Fibroblast of lung (primary cell): ENCODE measurements at regions not wholly inside any gene's neighbourhood (a gene's known extent, or its start where the extent isn't known, plus 50 kb on each side); places are given as distances from the start of the nearest gene placed in this dataset.
"Not testable (repeated sequence)": the region's sequence is repeated elsewhere in the genome, so short reads cannot be mapped to it uniquely, and the experiment has no call there.

Source experiments
- DNase-seq, 2 donors: peaks; one replicate each; pipeline versions ENCODE4 v3.0.0 to v3.0.0-alpha.2; 2010; ENCODE audit warnings: low read depth in 2 of 2
- H2AFZ ChIP-seq: 2 replicates; pipeline ENCODE4 v1.5.1; 2012; ENCODE audit warnings: low read length, control low read depth, inconsistent platforms
- H3K27ac ChIP-seq: 2 replicates; pipeline ENCODE4 v1.5.1; 2011; ENCODE audit warnings: low read length, control low read depth; ENCODE audit not compliant: insufficient read depth
- H3K27me3 ChIP-seq: 2 replicates; pipeline ENCODE4 v1.5.1; 2011; ENCODE audit warnings: mild to moderate bottlenecking, low read length; ENCODE audit not compliant: control insufficient read depth, insufficient read depth
- H3K36me3 ChIP-seq: 2 replicates; pipeline ENCODE4 v1.5.1; 2011; ENCODE audit warnings: low read length; ENCODE audit not compliant: control insufficient read depth, insufficient read depth
- H3K4me1 ChIP-seq: 2 replicates; pipeline ENCODE4 v1.5.1; 2011; ENCODE audit warnings: low read length; ENCODE audit not compliant: control insufficient read depth, insufficient read depth; ENCODE audit errors: extremely low read depth
- H3K4me2 ChIP-seq: 2 replicates; pipeline ENCODE4 v1.5.1; 2011; ENCODE audit warnings: low read length, control low read depth; ENCODE audit not compliant: insufficient read depth; ENCODE audit errors: extremely low read depth
- H3K4me3 ChIP-seq, 4 experiments: fragments of 200-600 bp in 1 of 4; sonication (generic) in 1 of 4; replicated peaks in 1 of 4; 2 replicates each; pipeline ENCODE4 v1.5.1; 2011 to 2016; ENCODE audit warnings: low read length in 4 of 4, low read depth in 3 of 4, mild to moderate bottlenecking in 3 of 4, control low read depth in 2 of 4, inconsistent platforms in 1 of 4, mixed read lengths in 1 of 4; ENCODE audit not compliant: insufficient read depth in 1 of 4; ENCODE audit errors: control extremely low read depth in 1 of 4
- H3K79me2 ChIP-seq: 2 replicates; pipeline ENCODE4 v1.5.1; 2012; ENCODE audit warnings: mild to moderate bottlenecking, low read length, inconsistent platforms; ENCODE audit not compliant: control insufficient read depth, insufficient read depth
- H3K9ac ChIP-seq: 2 replicates; pipeline ENCODE4 v1.5.1; 2011; ENCODE audit warnings: mild to moderate bottlenecking, low read length, control low read depth; ENCODE audit not compliant: insufficient read depth
- H3K9me3 ChIP-seq: 2 replicates; pipeline ENCODE4 v1.5.1; 2012; ENCODE audit warnings: low read depth, low read length; ENCODE audit not compliant: control insufficient read depth, insufficient read depth
- H4K20me1 ChIP-seq: 2 replicates; pipeline ENCODE4 v1.5.1; 2011; ENCODE audit warnings: low read length; ENCODE audit not compliant: control insufficient read depth, insufficient read depth; ENCODE audit errors: extremely low read depth

DNA sequence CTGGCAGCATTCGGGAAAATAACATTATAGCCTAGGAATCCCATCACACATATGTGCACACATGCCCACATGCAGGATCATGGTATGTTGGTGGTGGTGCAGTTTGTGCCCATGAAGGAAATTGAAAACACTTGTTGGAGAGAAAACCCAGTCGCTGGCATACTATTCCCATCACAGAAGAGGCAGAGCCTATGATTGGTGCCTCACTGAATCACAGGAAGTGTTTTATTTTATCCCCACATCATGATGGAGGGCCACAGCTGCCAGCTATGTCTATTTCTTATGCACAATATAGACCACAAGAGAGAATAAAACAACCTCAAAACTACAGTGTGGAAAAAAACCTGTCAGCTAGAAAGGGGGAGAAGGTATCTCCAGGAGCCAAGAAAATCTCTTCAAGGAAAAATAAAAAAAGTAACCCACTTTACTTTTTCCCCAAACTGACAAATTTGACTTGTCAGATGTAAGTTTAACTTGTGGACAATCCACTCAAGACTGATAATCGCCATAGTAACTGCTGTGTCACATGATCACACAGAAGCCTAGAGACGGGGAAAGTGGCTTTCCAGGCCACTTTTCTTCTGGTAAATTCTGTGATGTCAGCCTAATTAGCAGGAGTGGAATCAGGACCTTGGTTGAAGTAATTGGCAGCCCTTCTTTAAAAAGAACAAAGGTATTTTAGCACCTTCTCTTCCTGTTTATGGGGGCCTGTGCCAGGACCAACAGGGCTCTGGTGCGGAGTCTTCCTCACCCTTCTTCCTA lies 100.0 kb upstream of the PLGLB2 start:
- H3K4me1 ChIP-seq, H3K36me3 ChIP-seq, H2AFZ ChIP-seq, H3K4me2 ChIP-seq, H3K9ac ChIP-seq, H3K79me2 ChIP-seq, H3K27me3 ChIP-seq, H3K4me3 ChIP-seq, H3K27ac ChIP-seq, H3K9me3 ChIP-seq, H4K20me1 ChIP-seq: not testable (repeated sequence)
- peak in 1 of 2 donors; percentile 55 for DNase-seq

DNA sequence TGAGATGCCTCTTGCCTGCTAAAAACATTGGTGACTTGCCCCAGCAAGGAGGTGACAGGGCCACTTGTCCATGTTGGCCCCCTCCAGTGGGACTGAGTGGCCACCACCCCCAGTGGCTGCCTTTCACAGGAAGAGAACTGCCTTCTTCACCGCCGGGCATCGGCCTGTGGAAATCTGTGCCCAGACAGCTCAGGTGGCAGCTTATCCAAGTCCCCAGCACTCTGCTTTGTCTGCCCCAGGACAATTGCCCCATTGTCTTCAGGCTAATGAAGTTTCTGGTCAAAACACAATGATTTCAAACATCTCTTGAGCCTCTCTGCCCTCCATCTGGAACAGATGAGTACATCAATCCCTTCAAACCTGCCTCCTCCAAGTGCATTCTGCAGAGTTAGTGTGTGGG lies 99.1 kb upstream of the PLGLB2 start:
- H3K27me3 ChIP-seq, H3K4me3 ChIP-seq, H3K4me1 ChIP-seq, H4K20me1 ChIP-seq, H2AFZ ChIP-seq, DNase-seq, H3K36me3 ChIP-seq, H3K9me3 ChIP-seq, H3K4me2 ChIP-seq, H3K79me2 ChIP-seq, H3K9ac ChIP-seq, H3K27ac ChIP-seq: not testable (repeated sequence)

DNA sequence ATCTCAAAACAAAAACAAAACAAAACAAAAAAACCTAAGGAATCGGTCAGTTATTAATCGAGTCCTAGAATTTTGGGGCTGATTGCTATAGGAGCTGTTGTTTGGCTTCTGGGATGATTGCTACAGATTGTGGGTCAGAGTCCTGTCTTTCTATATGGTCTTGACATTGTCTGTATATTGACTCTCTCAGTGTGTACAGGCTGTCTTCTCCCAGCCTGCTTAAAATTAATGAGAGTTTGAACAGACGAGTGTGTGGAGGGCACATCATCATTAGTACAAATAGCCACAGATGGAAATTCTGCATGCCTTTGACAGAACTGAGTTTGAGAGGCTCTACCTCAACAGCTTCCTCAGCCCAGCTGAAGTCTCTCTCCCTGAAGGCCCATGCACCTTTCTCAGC lies 98.0 kb upstream of the PLGLB2 start:
- H3K36me3 ChIP-seq, DNase-seq, H3K4me2 ChIP-seq, H3K9me3 ChIP-seq, H3K79me2 ChIP-seq, H3K4me1 ChIP-seq, H3K27me3 ChIP-seq, H2AFZ ChIP-seq, H4K20me1 ChIP-seq, H3K27ac ChIP-seq, H3K9ac ChIP-seq, H3K4me3 ChIP-seq: not testable (repeated sequence)

DNA sequence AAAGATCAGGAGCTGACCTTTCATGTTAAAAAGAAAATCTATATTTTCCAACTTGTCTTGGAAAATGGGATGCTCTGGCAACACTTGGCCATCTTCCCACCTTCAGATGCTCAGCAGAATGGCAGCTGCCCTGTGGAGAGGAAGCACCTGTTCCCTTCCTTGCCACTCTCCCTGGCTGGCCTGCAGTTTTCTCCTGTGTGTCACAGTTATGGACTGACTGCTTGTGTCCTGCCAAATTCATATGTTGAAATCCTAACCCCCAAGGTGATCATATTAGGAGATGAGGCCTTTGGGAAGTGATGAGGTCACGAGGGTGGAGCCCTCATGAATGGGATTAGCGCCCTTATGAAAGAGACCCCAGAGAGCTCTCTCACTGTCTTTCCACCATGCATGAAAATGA lies 97.0 kb upstream of the PLGLB2 start:
- DNase-seq, H3K4me3 ChIP-seq, H4K20me1 ChIP-seq, H3K36me3 ChIP-seq, H3K27ac ChIP-seq, H3K4me1 ChIP-seq, H3K9me3 ChIP-seq, H3K27me3 ChIP-seq, H3K9ac ChIP-seq, H3K4me2 ChIP-seq, H2AFZ ChIP-seq, H3K79me2 ChIP-seq: not testable (repeated sequence)

DNA sequence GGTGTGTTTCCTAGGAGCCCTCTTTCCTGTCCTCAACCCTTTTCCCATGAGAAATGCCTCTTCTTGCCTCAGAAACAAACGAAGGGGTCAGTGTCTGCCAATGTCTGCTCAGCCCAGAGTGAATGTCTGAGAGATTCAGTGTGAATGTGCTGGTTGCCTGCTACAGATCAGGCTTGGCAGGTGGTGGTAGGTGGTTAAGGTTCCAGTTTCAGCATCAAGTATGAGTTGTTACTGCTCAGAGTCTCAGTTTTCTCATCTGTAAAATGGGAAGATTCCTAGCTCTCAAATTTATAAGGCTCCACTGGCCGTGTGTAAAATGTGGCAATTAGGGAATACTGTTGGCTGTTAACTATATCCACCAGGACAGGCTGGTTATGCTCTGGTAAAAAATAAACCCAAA lies 96.3 kb upstream of the PLGLB2 start:
- H3K27ac ChIP-seq, DNase-seq, H3K79me2 ChIP-seq, H3K9me3 ChIP-seq, H3K4me2 ChIP-seq, H3K36me3 ChIP-seq, H3K4me1 ChIP-seq, H2AFZ ChIP-seq, H3K27me3 ChIP-seq, H3K4me3 ChIP-seq, H3K9ac ChIP-seq, H4K20me1 ChIP-seq: not testable (repeated sequence)

DNA sequence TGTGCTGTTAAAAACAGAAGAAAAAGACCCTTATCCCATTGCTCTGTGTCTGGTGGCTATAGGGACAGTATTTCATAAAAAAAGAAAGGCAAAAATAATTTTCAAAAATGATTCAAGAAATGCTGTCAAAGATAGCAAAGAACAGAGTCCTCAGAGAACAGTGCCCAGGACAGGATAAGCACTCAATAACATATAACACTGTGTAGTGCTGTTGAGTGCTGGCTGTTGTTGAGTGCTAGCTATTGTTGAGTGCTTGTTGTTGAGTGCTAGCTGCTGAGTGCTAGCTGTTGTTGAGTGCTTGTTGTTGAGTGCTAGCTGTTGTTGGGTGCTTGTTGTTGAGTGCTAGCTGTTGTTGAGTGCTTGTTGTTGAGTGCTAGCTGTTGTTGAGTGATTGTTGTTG lies 94.5 kb upstream of the PLGLB2 start:
- H3K9me3 ChIP-seq, H3K4me1 ChIP-seq, H4K20me1 ChIP-seq, DNase-seq, H3K4me3 ChIP-seq, H2AFZ ChIP-seq, H3K9ac ChIP-seq, H3K27me3 ChIP-seq, H3K4me2 ChIP-seq, H3K27ac ChIP-seq, H3K79me2 ChIP-seq, H3K36me3 ChIP-seq: not testable (repeated sequence)

DNA sequence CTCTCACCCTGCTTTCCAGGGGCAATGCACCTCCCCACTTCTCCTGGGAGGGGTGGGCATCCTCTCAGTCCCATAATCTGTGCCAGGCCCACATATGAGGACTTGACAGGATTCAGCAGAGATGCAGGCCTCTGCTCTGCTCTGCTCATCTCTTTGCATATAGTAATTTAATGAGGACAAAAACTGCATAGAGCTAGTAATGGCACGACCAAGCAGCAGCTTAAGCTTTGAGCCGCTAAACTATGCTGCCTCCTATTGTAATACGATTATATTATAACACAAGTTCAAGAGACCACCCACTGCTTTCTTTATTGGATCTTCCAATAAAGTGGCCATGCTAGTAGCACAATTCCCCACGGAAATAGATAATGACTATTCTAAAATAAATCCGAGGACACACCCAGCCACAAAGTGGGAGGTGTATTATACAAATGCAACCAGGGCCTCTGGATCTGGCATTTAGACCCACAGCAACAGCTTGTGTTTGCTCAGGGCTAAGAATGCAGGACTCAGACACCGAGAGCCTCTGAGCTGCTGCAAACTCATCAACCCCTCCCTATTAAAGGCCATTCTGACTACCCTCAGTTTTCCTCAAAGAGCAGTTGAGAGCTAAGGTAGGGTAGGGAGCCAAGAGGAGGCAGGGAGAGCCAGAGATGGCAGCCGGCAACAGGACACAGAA lies 93.6 kb upstream of the PLGLB2 start:
- not testable (repeated sequence) for DNase-seq, H3K27me3 ChIP-seq, H3K79me2 ChIP-seq, H2AFZ ChIP-seq, H3K9me3 ChIP-seq, H3K36me3 ChIP-seq, H3K4me2 ChIP-seq, H4K20me1 ChIP-seq, H3K4me3 ChIP-seq, H3K9ac ChIP-seq, H3K4me1 ChIP-seq, H3K27ac ChIP-seq
